Osteocyte (in vitro differentiated cells): ENCODE measurements at regions not wholly inside any gene's neighbourhood (a gene's known extent, or its start where the extent isn't known, plus 50 kb on each side); places are given as distances from the start of the nearest gene placed in this dataset.

Experiments used
- DNase-seq: peaks from one replicate; pipeline ENCODE4 v3.0.0; 2021; ENCODE audit warnings: mixed read lengths; ENCODE audit not compliant: unreplicated experiment; ENCODE audit errors: extremely low spot score
- H3K27ac Mint-ChIP-seq: one replicate; pipeline ENCODE4 v1.8.0; 2021; ENCODE audit warnings: mild to moderate bottlenecking, mixed read lengths; ENCODE audit not compliant: unreplicated experiment
- H3K27me3 Mint-ChIP-seq: one replicate; pipeline ENCODE4 v1.8.0; 2021; ENCODE audit warnings: mixed read lengths; ENCODE audit not compliant: unreplicated experiment
- H3K36me3 Mint-ChIP-seq: one replicate; pipeline ENCODE4 v1.8.0; 2021; ENCODE audit warnings: mixed read lengths; ENCODE audit not compliant: unreplicated experiment
- H3K4me1 Mint-ChIP-seq: one replicate; pipeline ENCODE4 v1.8.0; 2021; ENCODE audit warnings: mixed read lengths; ENCODE audit not compliant: unreplicated experiment
- H3K4me3 Mint-ChIP-seq: one replicate; pipeline ENCODE4 v1.8.0; 2021; ENCODE audit warnings: mild to moderate bottlenecking, moderate library complexity, mixed read lengths; ENCODE audit not compliant: unreplicated experiment
- H3K9me3 Mint-ChIP-seq: one replicate; pipeline ENCODE4 v1.8.0; 2021; ENCODE audit warnings: mixed read lengths; ENCODE audit not compliant: unreplicated experiment
- CTCF ChIP-seq: fragments of 200-600 bp; sonication (generic); IDR thresholded peaks from 2 replicates; pipeline ENCODE4 v1.5.0; 2021; ENCODE audit warnings: antibody characterized with exemption, mild to moderate bottlenecking, moderate library complexity

GRCh38 chr14:45362505-45362904 lies 109.5 kb upstream of the MIS18BP1 start:
- no peaks in the 10 kb centered on the region for H3K36me3 Mint-ChIP-seq
- DNase-seq = no peak
- H3K27me3 Mint-ChIP-seq = no peaks in the 10 kb centered on the region
- H3K9me3 Mint-ChIP-seq = no peaks in the 10 kb centered on the region
- no peak overlapping the region for H3K27ac Mint-ChIP-seq
- H3K4me1 Mint-ChIP-seq = no peaks in the 10 kb centered on the region
- H3K4me3 Mint-ChIP-seq = no peak overlapping the region
- no peak for TF ChIP-seq CTCF

- no peaks in the 10 kb centered on the region for H3K4me1 Mint-ChIP-seq
- no peak overlapping the region for H3K27ac Mint-ChIP-seq
- no peaks in the 10 kb centered on the region for H3K9me3 Mint-ChIP-seq
- H3K4me3 Mint-ChIP-seq = no peak overlapping the region
- no peaks in the 10 kb centered on the region for H3K36me3 Mint-ChIP-seq
- no peaks in the 10 kb centered on the region for H3K27me3 Mint-ChIP-seq
- DNase-seq = no peak
- TF ChIP-seq CTCF = no peak
Measured at GRCh38 chr14:45361727-45362126, 108.7 kb upstream of the MIS18BP1 start.

- no peak overlapping the region for H3K4me3 Mint-ChIP-seq
- H3K27me3 Mint-ChIP-seq = no peaks in the 10 kb centered on the region
- no peaks in the 10 kb centered on the region for H3K9me3 Mint-ChIP-seq
- no peak for TF ChIP-seq CTCF
- no peak overlapping the region for H3K27ac Mint-ChIP-seq
- H3K4me1 Mint-ChIP-seq = no peaks in the 10 kb centered on the region
- no peaks in the 10 kb centered on the region for H3K36me3 Mint-ChIP-seq
- DNase-seq = no peak
Measured at GRCh38 chr14:45359746-45360145, 106.7 kb upstream of the MIS18BP1 start.

- H3K9me3 Mint-ChIP-seq = peaks cover 18% of the 10 kb centered on the region
- no peaks in the 10 kb centered on the region for H3K36me3 Mint-ChIP-seq
- TF ChIP-seq CTCF = no peak
- H3K27me3 Mint-ChIP-seq = no peaks in the 10 kb centered on the region
- no peak overlapping the region for H3K27ac Mint-ChIP-seq
- H3K4me3 Mint-ChIP-seq = no peak overlapping the region
- no peak for DNase-seq
- H3K4me1 Mint-ChIP-seq = no peaks in the 10 kb centered on the region
Measured at GRCh38 chr14:45332360-45332988, 79.5 kb upstream of the MIS18BP1 start.

- Mint-ChIP-seq H3K4me3 (no peak overlapping the region), H3K27me3 (peaks cover 16% of the 10 kb centered on the region), H3K36me3 (no peaks in the 10 kb centered on the region), H3K27ac (no peak overlapping the region), H3K9me3 (peaks cover 7% of the 10 kb centered on the region), H3K4me1 (no peaks in the 10 kb centered on the region)
- DNase-seq = no peak
- TF ChIP-seq CTCF = no peak
Measured at GRCh38 chr14:45308745-45309397, 55.9 kb upstream of the MIS18BP1 start.
